ENCODE measurements at regions not wholly inside any gene's neighbourhood (a gene's known extent, or its start where the extent isn't known, plus 50 kb on each side); places are given as distances from the start of the nearest gene placed in this dataset.
A peak's percentile ranks its signal among the peaks of the same experiment; 100 is the strongest.

DNA sequence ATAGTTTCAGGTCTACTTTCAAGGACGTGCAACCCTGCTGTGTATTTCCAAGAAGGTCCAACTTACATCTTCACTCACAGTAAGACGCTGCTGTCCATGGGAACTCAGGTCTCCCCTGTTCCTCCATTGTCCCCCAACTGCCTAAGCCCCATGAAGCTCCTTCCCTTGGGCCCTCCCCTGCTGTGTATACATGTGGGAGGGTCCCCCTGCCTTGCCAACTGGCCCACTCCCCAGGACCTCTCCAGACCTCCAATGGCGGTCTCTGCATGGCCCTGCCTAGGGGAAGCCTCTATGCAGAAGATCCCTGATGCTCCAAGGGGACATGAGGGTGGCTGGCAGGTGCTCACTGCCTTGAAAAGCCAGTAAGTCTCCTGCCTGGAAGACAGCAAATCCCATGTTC lies 186.7 kb upstream of the CST7 start:
- Mint-ChIP-seq H3K27ac (no peak overlapping the region), H3K4me3 (ENCODE audit: low read depth) (no peak overlapping the region), H3K36me3 (ENCODE audit: insufficient read depth) (no peaks in the 10 kb centered on the region), H3K27me3 (no peaks in the 10 kb centered on the region), H3K9me3 (ENCODE audit: low read depth) (peaks cover 10% of the 10 kb centered on the region), H3K4me1 (ENCODE audit: low read depth) (no peaks in the 10 kb centered on the region)
- TF ChIP-seq, protein P1, sequence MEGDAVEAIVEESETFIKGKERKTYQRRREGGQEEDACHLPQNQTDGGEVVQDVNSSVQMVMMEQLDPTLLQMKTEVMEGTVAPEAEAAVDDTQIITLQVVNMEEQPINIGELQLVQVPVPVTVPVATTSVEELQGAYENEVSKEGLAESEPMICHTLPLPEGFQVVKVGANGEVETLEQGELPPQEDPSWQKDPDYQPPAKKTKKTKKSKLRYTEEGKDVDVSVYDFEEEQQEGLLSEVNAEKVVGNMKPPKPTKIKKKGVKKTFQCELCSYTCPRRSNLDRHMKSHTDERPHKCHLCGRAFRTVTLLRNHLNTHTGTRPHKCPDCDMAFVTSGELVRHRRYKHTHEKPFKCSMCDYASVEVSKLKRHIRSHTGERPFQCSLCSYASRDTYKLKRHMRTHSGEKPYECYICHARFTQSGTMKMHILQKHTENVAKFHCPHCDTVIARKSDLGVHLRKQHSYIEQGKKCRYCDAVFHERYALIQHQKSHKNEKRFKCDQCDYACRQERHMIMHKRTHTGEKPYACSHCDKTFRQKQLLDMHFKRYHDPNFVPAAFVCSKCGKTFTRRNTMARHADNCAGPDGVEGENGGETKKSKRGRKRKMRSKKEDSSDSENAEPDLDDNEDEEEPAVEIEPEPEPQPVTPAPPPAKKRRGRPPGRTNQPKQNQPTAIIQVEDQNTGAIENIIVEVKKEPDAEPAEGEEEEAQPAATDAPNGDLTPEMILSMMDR (IDR thresholded peaks at IDR 0.05; ENCODE audit: unreplicated experiment) = no peak
- peak; percentile 7 for DNase-seq (ENCODE audit: low spot score, unreplicated experiment)

DNA sequence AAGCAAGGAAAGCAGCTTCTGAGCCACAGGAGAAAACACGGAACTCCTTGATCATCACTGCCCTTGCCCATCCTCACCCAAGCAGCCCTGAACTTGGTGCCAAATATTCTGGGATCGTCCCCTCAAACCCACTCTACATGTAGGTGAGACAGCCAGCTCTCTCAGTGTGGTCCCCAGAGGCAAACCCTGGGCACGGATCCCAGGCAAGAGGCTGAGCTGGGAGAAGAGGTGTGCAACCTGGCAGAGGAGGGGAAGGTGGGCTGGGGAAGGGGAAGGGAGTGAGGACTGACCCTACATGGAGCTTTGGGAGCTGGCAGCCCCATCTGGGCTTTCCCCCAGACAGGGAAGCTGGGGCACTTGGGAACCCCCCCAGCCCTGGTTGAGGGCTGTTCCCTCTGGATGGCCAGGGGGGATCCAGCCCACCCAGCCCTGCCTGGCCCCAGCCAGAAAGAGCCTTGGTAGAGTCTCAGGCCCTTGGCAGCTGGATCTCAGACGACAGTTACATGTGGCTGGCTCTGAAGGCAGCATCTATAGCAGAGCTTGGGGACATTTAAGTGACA lies 186.2 kb upstream of the CST7 start:
- H3K4me3 Mint-ChIP-seq (ENCODE audit: low read depth) = no peak overlapping the region
- H3K9me3 Mint-ChIP-seq (ENCODE audit: low read depth) = peaks cover 10% of the 10 kb centered on the region
- H3K4me1 Mint-ChIP-seq (ENCODE audit: low read depth) = no peaks in the 10 kb centered on the region
- TF ChIP-seq, protein P1 (IDR thresholded peaks at IDR 0.05; ENCODE audit: unreplicated experiment) = no peak
- no peak overlapping the region for H3K27ac Mint-ChIP-seq
- H3K27me3 Mint-ChIP-seq = no peaks in the 10 kb centered on the region
- H3K36me3 Mint-ChIP-seq (ENCODE audit: insufficient read depth) = no peaks in the 10 kb centered on the region
- DNase-seq (ENCODE audit: low spot score, unreplicated experiment) = peak; percentile 4

DNA sequence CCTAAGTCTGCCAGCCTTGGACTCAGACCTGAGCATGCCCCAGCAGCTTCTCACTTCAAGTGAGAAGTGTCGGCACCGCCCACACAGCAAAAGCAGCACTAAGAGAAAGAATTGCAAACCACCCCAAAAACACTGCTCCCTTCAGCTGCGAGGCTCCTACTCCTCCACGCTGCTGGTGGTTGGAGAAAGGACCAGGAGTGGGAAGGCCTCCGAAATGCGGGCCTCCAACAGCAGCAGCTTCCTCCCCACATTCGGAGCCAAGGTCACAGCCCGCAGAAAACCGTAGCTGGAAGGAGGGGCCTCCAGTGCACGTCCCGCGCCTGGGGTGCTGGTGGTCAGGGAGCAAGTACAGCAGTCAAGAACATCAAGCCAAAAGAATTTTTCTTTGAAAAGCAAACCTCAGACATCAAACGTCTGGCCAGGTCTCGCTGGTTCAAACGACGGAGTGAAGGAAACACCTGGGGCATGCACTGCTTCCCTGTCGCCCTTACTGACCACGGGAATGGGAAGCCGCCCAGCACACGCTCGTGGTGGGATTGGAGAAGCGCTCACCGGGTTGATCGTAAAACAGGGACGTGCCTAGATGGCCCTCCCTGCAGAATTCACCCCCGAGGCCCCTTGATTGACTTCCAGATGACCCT lies 185.6 kb upstream of the CST7 start:
- no peak overlapping the region for H3K4me3 Mint-ChIP-seq (ENCODE audit: low read depth)
- H3K9me3 Mint-ChIP-seq (ENCODE audit: low read depth) = peaks cover 10% of the 10 kb centered on the region
- H3K27me3 Mint-ChIP-seq = no peaks in the 10 kb centered on the region
- TF ChIP-seq, protein P1 (IDR thresholded peaks at IDR 0.05; ENCODE audit: unreplicated experiment) = no peak
- no peaks in the 10 kb centered on the region for H3K36me3 Mint-ChIP-seq (ENCODE audit: insufficient read depth)
- no peak for DNase-seq (ENCODE audit: low spot score, unreplicated experiment)
- no peak overlapping the region for H3K27ac Mint-ChIP-seq
- H3K4me1 Mint-ChIP-seq (ENCODE audit: low read depth) = peaks cover 6% of the 10 kb centered on the region

DNA sequence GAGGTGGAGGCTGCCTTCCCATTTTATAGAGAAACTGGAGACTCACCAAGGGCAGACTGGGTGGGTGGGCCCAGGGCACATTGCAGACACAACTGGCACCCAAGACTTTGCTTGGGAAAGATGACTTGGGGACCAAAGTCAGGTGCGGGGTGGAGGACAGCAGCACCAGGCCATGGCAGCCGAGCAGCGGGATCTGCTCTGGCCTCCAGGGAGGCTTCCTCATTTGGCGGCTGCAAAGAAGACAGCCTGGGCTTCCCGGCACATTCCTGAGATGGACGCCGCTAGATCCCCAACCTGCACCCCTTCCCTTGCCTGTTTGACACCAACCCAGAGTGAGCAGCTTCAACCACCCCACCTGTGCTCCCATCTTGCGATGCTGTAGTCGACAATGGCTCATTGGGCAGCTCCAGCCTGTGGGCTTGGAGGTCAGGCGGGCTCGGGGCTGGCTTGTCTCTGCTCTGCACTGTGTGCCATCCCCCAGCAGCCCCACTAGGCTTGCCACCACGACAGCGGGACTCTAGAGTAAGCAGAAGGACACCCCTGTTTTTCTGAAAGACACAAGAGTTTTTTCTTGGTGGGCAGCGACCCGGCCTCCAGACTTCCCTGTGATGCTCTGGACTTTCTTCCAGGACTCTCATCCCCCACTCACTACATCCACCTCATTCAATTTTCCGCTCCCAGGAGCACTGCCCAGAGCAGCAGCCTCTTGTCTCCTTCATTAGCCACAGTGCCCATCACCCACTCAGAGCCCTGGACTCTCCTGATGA lies 184.9 kb upstream of the CST7 start:
- no peaks in the 10 kb centered on the region for H3K27me3 Mint-ChIP-seq
- no peak overlapping the region for H3K4me3 Mint-ChIP-seq (ENCODE audit: low read depth)
- peak; percentile 3 for DNase-seq (ENCODE audit: low spot score, unreplicated experiment)
- H3K27ac Mint-ChIP-seq = no peak overlapping the region
- TF ChIP-seq, protein P1 (IDR thresholded peaks at IDR 0.05; ENCODE audit: unreplicated experiment) = no peak
- H3K36me3 Mint-ChIP-seq (ENCODE audit: insufficient read depth) = no peaks in the 10 kb centered on the region
- H3K9me3 Mint-ChIP-seq (ENCODE audit: low read depth) = peaks cover 6% of the 10 kb centered on the region
- H3K4me1 Mint-ChIP-seq (ENCODE audit: low read depth) = peaks cover 6% of the 10 kb centered on the region

DNA sequence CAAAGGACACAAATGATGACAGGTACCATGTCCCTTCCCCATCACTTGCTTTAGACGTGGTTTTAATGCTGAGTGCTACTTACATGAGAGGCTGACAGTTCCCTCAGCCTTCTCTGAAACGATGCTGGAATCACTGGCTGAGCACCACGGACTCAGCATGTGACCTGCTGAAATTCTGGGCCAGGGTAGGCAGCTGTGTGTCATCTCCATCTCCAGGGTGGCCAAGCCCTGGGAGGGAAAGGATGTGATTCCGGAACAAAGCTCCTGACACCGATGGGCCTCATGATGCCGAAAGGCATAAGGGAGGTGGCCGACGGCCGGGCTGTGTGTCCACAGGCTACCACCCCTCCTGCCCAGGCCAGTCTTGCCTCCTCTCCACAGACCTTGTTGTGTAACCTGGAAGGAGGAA lies 184.3 kb upstream of the CST7 start:
- H3K36me3 Mint-ChIP-seq (ENCODE audit: insufficient read depth) = no peaks in the 10 kb centered on the region
- no peak overlapping the region for H3K4me3 Mint-ChIP-seq (ENCODE audit: low read depth)
- DNase-seq (ENCODE audit: low spot score, unreplicated experiment) = peak; percentile 7
- H3K9me3 Mint-ChIP-seq (ENCODE audit: low read depth) = peaks cover 3% of the 10 kb centered on the region
- no peaks in the 10 kb centered on the region for H3K27me3 Mint-ChIP-seq
- H3K27ac Mint-ChIP-seq = no peak overlapping the region
- TF ChIP-seq, protein P1 (IDR thresholded peaks at IDR 0.05; ENCODE audit: unreplicated experiment) = no peak
- H3K4me1 Mint-ChIP-seq (ENCODE audit: low read depth) = peaks cover 6% of the 10 kb centered on the region
